Activated CD4-positive, alpha-beta memory T cell treated with anti-CD3 and anti-CD28 coated beads for 36 hours (primary cell): ENCODE measurements at regions not wholly inside any gene's neighbourhood (a gene's known extent, or its start where the extent isn't known, plus 50 kb on each side); places are given as distances from the start of the nearest gene placed in this dataset.

Experiments
- CTCF ChIA-PET: fragments of 350-600 bp; sonication (Branson Sonifier 250); formaldehyde crosslinking; loops from one replicate; lab custom pipeline; 2021; ENCODE audit warnings: antibody characterized with exemption, inconsistent platforms; lab: Charles Lee
- POLR2A ChIA-PET: fragments of 350-600 bp; sonication (Branson Sonifier 250); formaldehyde crosslinking; loops from one replicate; lab custom pipeline; 2021; ENCODE audit warnings: antibody characterized with exemption; lab: Charles Lee
- DNase-seq: peaks from one replicate; pipeline ENCODE4 v3.0.0-alpha.2; 2020
- H3K27ac Mint-ChIP-seq: one replicate; pipeline ENCODE4 v1.8.0; 2021; ENCODE audit warnings: mixed read lengths
- H3K27me3 Mint-ChIP-seq: one replicate; pipeline ENCODE4 v1.8.0; 2021; ENCODE audit warnings: mixed read lengths
- H3K36me3 Mint-ChIP-seq: one replicate; pipeline ENCODE4 v1.8.0; 2021; ENCODE audit warnings: mixed read lengths
- H3K4me1 Mint-ChIP-seq: one replicate; pipeline ENCODE4 v1.8.0; 2021; ENCODE audit warnings: low read depth, mixed read lengths
- H3K4me3 Mint-ChIP-seq: one replicate; pipeline ENCODE4 v1.8.0; 2021; ENCODE audit warnings: mild to moderate bottlenecking, mixed read lengths
- H3K9me3 Mint-ChIP-seq: one replicate; pipeline ENCODE4 v1.8.0; 2021; ENCODE audit warnings: mixed read lengths
- intact Hi-C: fragments of 100-400 bp; cut with micrococcal nuclease; formaldehyde crosslinking; loops from one replicate; pipeline ENCODE4 v1.15.1; 2023

GRCh38 chr3:40593351-40593750, 68.6 kb downstream of the ZNF621 start:
- no peaks in the 10 kb centered on the region for H3K4me1 Mint-ChIP-seq
- H3K27me3 Mint-ChIP-seq: peaks cover 24% of the 10 kb centered on the region
- POLR2A ChIA-PET: no interaction called here
- H3K27ac Mint-ChIP-seq: no peak overlapping the region
- DNase-seq: no peak
- intact Hi-C loops: no loop called here
- no peaks in the 10 kb centered on the region for H3K36me3 Mint-ChIP-seq
- H3K4me3 Mint-ChIP-seq: no peak overlapping the region
- CTCF ChIA-PET: interaction anchor here (1.5 kb wide), 1 partner anchor 12 kb away, joined by 7 read pairs; no protein-coding TSS in a partner anchor
- H3K9me3 Mint-ChIP-seq: no peaks in the 10 kb centered on the region

GRCh38 chr3:40597441-40597840, 72.7 kb downstream of the ZNF621 start:
- Mint-ChIP-seq H3K27me3 (peaks cover 32% of the 10 kb centered on the region), H3K4me1 (no peaks in the 10 kb centered on the region), H3K36me3 (no peaks in the 10 kb centered on the region), H3K27ac (no peak overlapping the region), H3K9me3 (no peaks in the 10 kb centered on the region), H3K4me3 (no peak overlapping the region)
- DNase-seq: no peak
- ChIA-PET POLR2A (no interaction called here), CTCF (interaction anchor here (0.6 to 1.6 kb wide), 2 partner anchors 17 kb away, joined by 3 to 5 read pairs; no protein-coding TSS in a partner anchor)
- intact Hi-C loops: no loop called here

GRCh38 chr3:40598338-40598737, 73.6 kb downstream of the ZNF621 start:
- intact Hi-C loops: no loop called here
- H3K27me3 Mint-ChIP-seq: peaks cover 28% of the 10 kb centered on the region
- no peak overlapping the region for H3K27ac Mint-ChIP-seq
- no peaks in the 10 kb centered on the region for H3K9me3 Mint-ChIP-seq
- no peak for DNase-seq
- POLR2A ChIA-PET: no interaction called here
- no peaks in the 10 kb centered on the region for H3K36me3 Mint-ChIP-seq
- CTCF ChIA-PET: interaction anchor here (0.6 to 1.1 kb wide), 2 partner anchors 18 to 272 kb away, joined by 3 read pairs; no protein-coding TSS in a partner anchor
- H3K4me1 Mint-ChIP-seq: no peaks in the 10 kb centered on the region
- H3K4me3 Mint-ChIP-seq: no peak overlapping the region

GRCh38 chr3:40598962-40599361, 74.2 kb downstream of the ZNF621 start:
- POLR2A ChIA-PET: no interaction called here
- peaks cover 25% of the 10 kb centered on the region for H3K27me3 Mint-ChIP-seq

GRCh38 chr3:40602778-40603385, 78.1 kb downstream of the ZNF621 start:
- ChIA-PET POLR2A (no interaction called here), CTCF (interaction anchor here (0.9 to 1.0 kb wide), 2 partner anchors 19 to 23 kb away, joined by 3 read pairs; no protein-coding TSS in a partner anchor)
- no peak for DNase-seq
- intact Hi-C loops: no loop called here
- Mint-ChIP-seq H3K27me3 (peaks cover 21% of the 10 kb centered on the region), H3K4me3 (no peak overlapping the region), H3K36me3 (no peaks in the 10 kb centered on the region), H3K4me1 (no peaks in the 10 kb centered on the region), H3K9me3 (no peaks in the 10 kb centered on the region), H3K27ac (no peak overlapping the region)

More at GRCh38 chr3:40598962-40599361, 74.2 kb downstream of the ZNF621 start:
- H3K27ac Mint-ChIP-seq: no peak overlapping the region
- no peak for DNase-seq
- CTCF ChIA-PET: interaction anchor here (0.9 to 1.5 kb wide), 3 partner anchors 12 to 273 kb away, joined by 3 read pairs; no protein-coding TSS in a partner anchor
- intact Hi-C loops: no loop called here
- H3K9me3 Mint-ChIP-seq: no peaks in the 10 kb centered on the region
- no peaks in the 10 kb centered on the region for H3K4me1 Mint-ChIP-seq
- H3K36me3 Mint-ChIP-seq: no peaks in the 10 kb centered on the region
- no peak overlapping the region for H3K4me3 Mint-ChIP-seq

GRCh38 chr3:40605960-40606359, 81.2 kb downstream of the ZNF621 start:
- CTCF ChIA-PET: interaction anchor here (1.2 kb wide), 1 partner anchor 22 kb away, joined by 4 read pairs; no protein-coding TSS in a partner anchor
- no peak overlapping the region for H3K27ac Mint-ChIP-seq
- no peaks in the 10 kb centered on the region for H3K36me3 Mint-ChIP-seq
- H3K4me1 Mint-ChIP-seq: no peaks in the 10 kb centered on the region
- intact Hi-C loops: no loop called here
- no peak overlapping the region for H3K4me3 Mint-ChIP-seq
- DNase-seq: no peak
- H3K27me3 Mint-ChIP-seq: peaks cover 20% of the 10 kb centered on the region
- H3K9me3 Mint-ChIP-seq: no peaks in the 10 kb centered on the region
- POLR2A ChIA-PET: no interaction called here

GRCh38 chr3:40608091-40608490, 83.3 kb downstream of the ZNF621 start:
- H3K27me3 Mint-ChIP-seq: peaks cover 16% of the 10 kb centered on the region
- H3K27ac Mint-ChIP-seq: no peak overlapping the region
- H3K36me3 Mint-ChIP-seq: no peaks in the 10 kb centered on the region
- intact Hi-C loops: no loop called here
- POLR2A ChIA-PET: no interaction called here
- no peaks in the 10 kb centered on the region for H3K4me1 Mint-ChIP-seq
- no peaks in the 10 kb centered on the region for H3K9me3 Mint-ChIP-seq
- H3K4me3 Mint-ChIP-seq: no peak overlapping the region
- DNase-seq: no peak
- CTCF ChIA-PET: interaction anchor here (0.9 kb wide), 1 partner anchor 24 kb away, joined by 3 read pairs; no protein-coding TSS in a partner anchor

GRCh38 chr3:40613306-40613705, 88.5 kb downstream of the ZNF621 start:
- POLR2A ChIA-PET: no interaction called here
- Mint-ChIP-seq H3K9me3 (no peaks in the 10 kb centered on the region), H3K4me3 (no peak overlapping the region), H3K27ac (no peak overlapping the region), H3K27me3 (peaks cover 35% of the 10 kb centered on the region), H3K36me3 (no peaks in the 10 kb centered on the region), H3K4me1 (no peaks in the 10 kb centered on the region)
- no peak for DNase-seq
- intact Hi-C loops: no loop called here
- CTCF ChIA-PET: no interaction called here

GRCh38 chr3:40615110-40615915, 90.6 kb downstream of the ZNF621 start:
- Mint-ChIP-seq H3K27ac (no peak overlapping the region), H3K36me3 (no peaks in the 10 kb centered on the region), H3K4me3 (no peak overlapping the region), H3K9me3 (no peaks in the 10 kb centered on the region), H3K27me3 (peaks cover 28% of the 10 kb centered on the region), H3K4me1 (no peaks in the 10 kb centered on the region)
- no peak for DNase-seq
- intact Hi-C loops: no loop called here
- POLR2A ChIA-PET: no interaction called here
- CTCF ChIA-PET: interaction anchor here (0.9 kb wide), 1 partner anchor 33 kb away, joined by 3 read pairs; no protein-coding TSS in a partner anchor

- H3K9me3 Mint-ChIP-seq: no peaks in the 10 kb centered on the region
- ChIA-PET POLR2A (no interaction called here), CTCF (interaction anchor here (0.9 kb wide), 1 partner anchor 34 kb away, joined by 3 read pairs; no protein-coding TSS in a partner anchor)
- no peak overlapping the region for H3K27ac Mint-ChIP-seq
- no peak overlapping the region for H3K4me3 Mint-ChIP-seq
- DNase-seq: no peak
- H3K36me3 Mint-ChIP-seq: no peaks in the 10 kb centered on the region
- peaks cover 28% of the 10 kb centered on the region for H3K27me3 Mint-ChIP-seq
- no peaks in the 10 kb centered on the region for H3K4me1 Mint-ChIP-seq
- intact Hi-C loops: no loop called here
Measured at GRCh38 chr3:40615918-40616819, 91.4 kb downstream of the ZNF621 start.

- Mint-ChIP-seq H3K27ac (no peak overlapping the region), H3K9me3 (no peaks in the 10 kb centered on the region), H3K4me3 (no peak overlapping the region), H3K27me3 (peaks cover 28% of the 10 kb centered on the region), H3K36me3 (no peaks in the 10 kb centered on the region), H3K4me1 (no peaks in the 10 kb centered on the region)
- ChIA-PET POLR2A (no interaction called here), CTCF (no interaction called here)
- no peak for DNase-seq
- intact Hi-C loops: no loop called here
Measured at GRCh38 chr3:40617084-40617483, 92.3 kb downstream of the ZNF621 start.
